Muscle of leg (tissue), 3 donors: ENCODE measurements at regions not wholly inside any gene's neighbourhood (a gene's known extent, or its start where the extent isn't known, plus 50 kb on each side); places are given as distances from the start of the nearest gene placed in this dataset.

ENCODE experiments used
- DNase-seq: peaks from one replicate; pipeline ENCODE4 v3.0.0; 2013
- H3K27ac ChIP-seq: one replicate; pipeline ENCODE4 v1.5.1; 2013; ENCODE audit warnings: mild to moderate bottlenecking, low read length, control low read depth
- H3K27me3 ChIP-seq: one replicate; pipeline ENCODE4 v1.6.1; 2013; ENCODE audit warnings: low read length; ENCODE audit not compliant: control insufficient read depth, insufficient read depth
- H3K36me3 ChIP-seq: one replicate; pipeline ENCODE4 v1.6.1; 2013; ENCODE audit warnings: low read length; ENCODE audit not compliant: control insufficient read depth, insufficient read depth
- H3K4me1 ChIP-seq: one replicate; pipeline ENCODE4 v1.6.1; 2013; ENCODE audit warnings: low read length; ENCODE audit not compliant: control insufficient read depth, insufficient read depth
- H3K4me3 ChIP-seq: one replicate; pipeline ENCODE4 v1.5.1; 2013; ENCODE audit warnings: low read length, control low read depth
- H3K9me3 ChIP-seq: replicated peaks from 2 replicates; pipeline ENCODE4 v1.6.1; 2013; ENCODE audit warnings: low read depth, low read length; ENCODE audit not compliant: control insufficient read depth
- WGBS: methylation state at CpG from one replicate; pipeline ENCODE4 v1.1.5; 2013; ENCODE audit warnings: missing lambda C conversion rate; ENCODE audit not compliant: insufficient coverage; 5-methylcytosine and 5-hydroxymethylcytosine counted together

DNA sequence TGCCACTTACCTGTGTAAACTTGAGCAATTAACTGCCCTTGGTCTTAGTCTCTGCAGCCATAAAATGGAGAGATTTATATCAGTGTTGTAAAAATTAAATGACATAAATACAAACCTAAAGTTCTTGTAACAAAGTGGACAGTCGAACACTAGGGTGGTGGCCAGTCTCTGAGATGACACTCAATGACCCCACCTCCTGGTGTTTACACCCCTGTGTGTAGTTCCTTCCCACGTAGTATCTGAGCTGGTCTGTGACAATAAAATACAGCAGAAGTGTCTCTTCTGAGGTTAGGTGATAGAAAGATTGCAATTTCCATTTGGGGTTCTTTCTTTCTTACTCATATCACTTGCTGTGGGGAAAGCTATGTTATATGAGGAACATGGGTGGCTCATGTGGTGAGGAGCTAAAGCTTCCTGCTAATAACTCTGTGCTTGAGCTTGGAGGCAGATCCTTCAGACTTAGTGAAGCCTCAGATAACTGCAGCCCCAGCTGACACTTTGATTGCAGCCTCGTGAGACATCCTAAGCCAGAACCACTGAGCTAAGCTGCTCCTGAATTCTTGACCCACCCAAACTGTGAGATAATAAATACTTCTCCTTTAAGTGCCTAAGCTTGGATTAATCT lies 173.4 kb upstream of the CHD1 start:
- WGBS = no CpG with 5 or more reads among the region's 3 CpGs
- DNase-seq = no peak
- Histone ChIP-seq H3K27me3 (no peaks in the 10 kb centered on the region), H3K27ac (no peak overlapping the region), H3K9me3 (no peaks in the 10 kb centered on the region), H3K4me3 (no peak overlapping the region), H3K4me1 (no peaks in the 10 kb centered on the region), H3K36me3 (no peaks in the 10 kb centered on the region)

DNA sequence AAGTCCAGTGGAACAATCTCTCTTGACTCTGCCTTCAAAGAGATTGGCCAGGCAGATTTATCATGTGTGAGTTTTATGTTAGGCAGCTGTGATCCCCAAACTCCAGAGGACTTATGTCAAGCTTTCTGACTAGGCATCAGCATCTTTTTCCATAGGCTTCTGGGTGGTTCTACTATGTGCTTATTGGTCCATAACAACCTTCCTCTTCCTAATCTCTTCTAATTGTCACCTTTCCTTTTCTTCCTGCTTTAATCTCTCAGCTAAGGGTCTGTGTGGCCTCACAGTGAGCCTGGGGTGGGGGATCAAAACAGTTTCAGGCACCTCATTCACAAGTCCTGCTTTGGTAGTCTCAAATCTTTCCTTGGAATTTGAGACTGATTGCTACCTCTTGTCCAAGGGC lies 170.9 kb upstream of the CHD1 start:
- Histone ChIP-seq H3K27ac (no peak overlapping the region), H3K4me3 (no peak overlapping the region)

DNA sequence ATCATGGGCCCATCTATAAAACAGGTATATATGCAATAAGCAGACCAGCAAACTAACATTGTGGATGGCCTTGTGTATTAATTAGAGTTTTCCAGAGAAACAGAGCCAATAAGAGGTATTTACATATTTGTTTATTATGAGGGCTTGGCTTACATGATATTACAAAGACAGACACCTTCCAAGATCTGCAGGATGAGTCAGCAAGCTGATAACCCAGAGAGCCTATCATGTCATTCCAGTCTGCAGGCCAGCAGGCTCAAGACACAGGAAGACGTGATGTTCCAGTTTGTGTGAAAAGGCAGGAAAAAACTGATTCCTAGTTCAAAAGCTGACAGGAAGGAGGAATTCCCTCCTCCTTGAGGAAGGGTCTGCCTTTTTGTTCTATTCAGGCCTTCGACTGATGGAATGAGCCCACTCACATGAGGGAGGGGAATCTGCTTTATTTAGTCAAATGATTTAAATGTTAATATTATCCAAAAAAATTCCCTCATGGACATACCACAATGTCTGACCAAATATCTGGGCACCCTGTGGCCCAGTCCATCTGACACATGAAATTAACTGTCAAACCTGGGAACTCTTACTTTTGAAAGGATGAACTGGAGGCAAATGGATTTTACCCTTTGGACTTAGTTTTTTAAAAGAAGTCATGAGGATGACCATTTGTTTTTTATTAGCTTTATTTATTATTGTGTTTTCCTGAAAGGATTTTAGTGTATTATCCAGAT lies 161.2 kb upstream of the CHD1 start:
- no peak overlapping the region for H3K27ac ChIP-seq
- H3K27me3 ChIP-seq = no peaks in the 10 kb centered on the region
- no peaks in the 10 kb centered on the region for H3K4me1 ChIP-seq
- no CpG with 5 or more reads among the region's 2 CpGs for WGBS
- no peak for DNase-seq
- no peaks in the 10 kb centered on the region for H3K36me3 ChIP-seq
- H3K9me3 ChIP-seq = no peaks in the 10 kb centered on the region
- H3K4me3 ChIP-seq = no peak overlapping the region

More for the DNA sequence above, 170.9 kb upstream of the CHD1 start:
- H3K9me3 ChIP-seq = no peaks in the 10 kb centered on the region
- no peaks in the 10 kb centered on the region for H3K36me3 ChIP-seq
- no peaks in the 10 kb centered on the region for H3K27me3 ChIP-seq
- no peaks in the 10 kb centered on the region for H3K4me1 ChIP-seq
- no peak for DNase-seq

DNA sequence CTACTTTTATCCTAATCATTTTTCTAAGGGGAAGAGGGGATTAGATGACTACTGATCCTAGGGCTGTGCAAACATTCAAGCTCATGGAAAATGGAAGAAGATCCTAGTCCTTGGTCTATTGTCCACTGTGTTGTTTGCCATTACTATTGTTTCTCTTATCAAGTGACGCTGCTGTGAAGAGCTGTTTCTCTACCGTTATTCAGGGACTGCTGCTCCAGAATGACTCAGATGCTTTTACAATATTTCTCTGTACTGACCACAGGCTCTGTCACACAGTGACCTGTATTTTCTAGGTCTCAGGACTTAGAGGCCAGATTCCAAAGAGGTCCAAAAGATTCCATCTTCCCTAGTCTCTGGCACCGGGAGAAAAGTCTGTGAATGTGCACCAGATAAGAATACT lies 159.5 kb upstream of the CHD1 start:
- no peaks in the 10 kb centered on the region for H3K9me3 ChIP-seq
- no peaks in the 10 kb centered on the region for H3K36me3 ChIP-seq
- H3K4me1 ChIP-seq = no peaks in the 10 kb centered on the region
- no peak overlapping the region for H3K27ac ChIP-seq
- no peak for DNase-seq
- 80% methylated on average over 1 of the region's 3 CpGs for WGBS
- H3K4me3 ChIP-seq = no peak overlapping the region
- no peaks in the 10 kb centered on the region for H3K27me3 ChIP-seq

DNA sequence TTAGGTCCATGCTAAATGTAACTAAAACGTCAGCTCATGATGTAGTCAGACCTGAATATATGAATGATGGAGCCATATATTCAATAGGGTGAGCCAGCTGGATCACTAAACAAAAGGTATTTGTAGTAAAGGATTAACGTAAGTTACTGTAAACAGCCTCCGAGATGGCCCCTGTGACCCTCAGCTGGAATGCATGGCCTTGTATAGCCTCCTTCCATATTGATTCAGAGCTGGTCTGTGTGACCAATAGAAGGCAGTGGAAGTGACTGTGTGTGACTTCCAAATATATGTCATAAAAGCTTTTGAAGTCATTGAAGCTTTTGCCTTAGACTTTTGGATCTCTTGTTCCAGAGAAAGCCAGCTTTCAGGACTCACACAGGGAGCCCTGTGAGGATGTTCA lies 154.4 kb upstream of the CHD1 start:
- no peak overlapping the region for H3K27ac ChIP-seq
- no peaks in the 10 kb centered on the region for H3K36me3 ChIP-seq
- DNase-seq = no peak
- no peaks in the 10 kb centered on the region for H3K4me1 ChIP-seq
- 74% methylated on average over 3 of the region's 3 CpGs for WGBS
- no peaks in the 10 kb centered on the region for H3K9me3 ChIP-seq
- no peak overlapping the region for H3K4me3 ChIP-seq
- no peaks in the 10 kb centered on the region for H3K27me3 ChIP-seq

DNA sequence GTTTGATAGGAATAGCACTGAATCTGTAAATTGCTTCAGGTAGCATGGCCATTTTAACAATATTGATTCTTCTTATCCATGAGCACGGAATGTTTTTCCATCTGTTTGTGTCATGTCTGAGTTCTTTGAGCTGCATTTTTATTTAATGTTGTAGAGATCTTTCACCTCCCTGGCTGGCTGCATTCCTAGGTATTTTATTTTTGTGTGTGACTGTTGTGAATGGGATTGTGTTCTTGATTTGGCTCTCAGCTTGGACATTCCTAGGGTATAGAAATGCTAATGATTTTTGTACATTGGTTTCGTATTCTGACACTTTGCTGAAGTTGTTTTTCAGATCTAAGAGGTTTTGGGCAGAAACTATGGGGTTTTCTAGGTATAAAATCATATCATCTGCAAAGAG lies 152.9 kb upstream of the CHD1 start:
- H3K27ac ChIP-seq = no peak overlapping the region
- no peaks in the 10 kb centered on the region for H3K36me3 ChIP-seq
- no peaks in the 10 kb centered on the region for H3K4me1 ChIP-seq
- DNase-seq = no peak
- WGBS = no CpG with 5 or more reads among the region's 2 CpGs
- no peak overlapping the region for H3K4me3 ChIP-seq
- H3K9me3 ChIP-seq = no peaks in the 10 kb centered on the region
- H3K27me3 ChIP-seq = no peaks in the 10 kb centered on the region

DNA sequence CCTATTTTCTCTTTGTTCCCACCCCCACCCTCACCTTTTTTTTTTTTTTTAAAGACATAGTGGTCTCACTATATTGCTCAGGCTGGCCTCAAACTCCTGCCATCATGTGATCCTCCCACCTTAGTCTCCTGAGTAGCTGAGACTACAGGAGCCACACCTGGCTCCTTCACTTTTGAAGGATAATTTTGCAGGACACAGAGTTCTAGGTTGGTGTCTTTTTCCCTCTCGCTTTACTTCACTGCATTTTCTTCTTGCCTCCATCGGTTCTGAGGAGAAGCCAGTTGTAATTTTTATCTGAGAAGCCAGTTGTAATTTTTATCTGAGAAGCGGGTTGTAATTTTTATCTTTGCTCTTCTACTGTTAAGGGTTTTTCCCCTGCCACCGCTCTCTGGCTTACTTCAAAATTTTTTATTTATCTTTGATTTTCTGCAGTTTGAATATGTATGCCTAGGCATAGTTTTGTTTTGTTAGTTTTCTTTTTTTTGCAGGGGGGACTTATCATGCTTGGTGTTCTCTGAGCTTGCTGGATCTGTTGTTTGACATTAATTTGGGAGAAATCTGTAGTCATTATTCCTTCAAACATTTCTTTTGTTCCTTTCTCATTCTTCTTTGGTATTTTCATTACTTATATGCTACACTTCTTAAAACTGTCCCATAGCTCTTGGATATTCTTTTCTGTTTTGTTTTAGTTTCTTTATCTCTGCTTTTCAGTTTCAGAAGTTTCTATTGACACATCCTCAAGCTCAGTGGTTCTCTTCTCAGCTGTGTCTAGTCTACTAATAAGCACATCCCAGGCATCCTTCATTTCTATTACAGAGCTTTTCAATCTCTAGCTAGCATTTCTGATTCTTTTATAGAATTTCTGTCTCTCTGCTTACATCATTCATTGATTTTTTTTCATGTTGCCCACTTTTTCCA lies 148.2 kb upstream of the CHD1 start:
- no peak for DNase-seq
- WGBS = no CpG with 5 or more reads among the region's 4 CpGs
- Histone ChIP-seq H3K4me3 (no peak overlapping the region), H3K9me3 (no peaks in the 10 kb centered on the region), H3K4me1 (no peaks in the 10 kb centered on the region), H3K27ac (no peak overlapping the region), H3K36me3 (no peaks in the 10 kb centered on the region), H3K27me3 (no peaks in the 10 kb centered on the region)

DNA sequence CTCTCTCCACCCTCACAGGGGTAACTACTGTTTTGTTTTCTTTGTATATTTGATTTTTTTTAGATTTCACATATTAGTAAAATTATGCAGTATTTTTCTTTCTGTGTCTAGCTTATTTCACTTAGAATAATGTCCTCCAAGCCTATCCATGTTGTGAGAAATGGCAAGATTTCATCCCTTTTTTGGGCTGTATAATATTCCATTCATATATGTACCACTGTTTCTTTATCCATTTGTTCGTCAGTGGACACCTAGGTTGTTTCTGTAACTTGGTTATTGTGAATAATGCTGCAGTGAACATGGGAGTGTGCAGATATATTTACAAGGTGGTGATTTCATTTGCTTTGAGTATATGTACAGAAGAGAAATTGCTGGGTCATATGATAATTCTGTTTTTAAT lies 144.0 kb upstream of the CHD1 start:
- no peak for DNase-seq
- Histone ChIP-seq H3K27me3 (no peaks in the 10 kb centered on the region), H3K9me3 (no peaks in the 10 kb centered on the region), H3K27ac (no peak overlapping the region), H3K4me3 (no peak overlapping the region), H3K4me1 (no peaks in the 10 kb centered on the region), H3K36me3 (no peaks in the 10 kb centered on the region)
- WGBS = no CpG with 5 or more reads among the region's 1 CpG

DNA sequence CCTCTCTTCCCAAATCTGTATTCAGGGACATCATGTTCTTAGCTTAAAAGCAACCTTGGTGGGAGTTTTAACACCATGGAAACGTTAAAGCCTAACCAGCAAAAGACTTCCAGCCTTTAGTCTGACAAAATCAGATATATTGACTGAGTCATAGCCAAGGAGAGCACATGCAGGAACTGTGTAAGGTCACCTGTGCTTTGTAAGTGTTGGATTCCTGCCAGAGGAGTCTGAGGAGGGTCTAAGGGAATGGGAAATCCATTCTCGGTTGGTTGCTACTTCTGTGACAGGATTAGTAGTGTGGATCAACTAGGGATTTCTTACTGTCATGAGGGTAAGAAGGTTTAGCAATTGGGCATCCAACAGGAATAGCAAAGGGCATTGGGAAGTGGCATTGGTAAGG lies 142.0 kb upstream of the CHD1 start:
- DNase-seq = no peak
- Histone ChIP-seq H3K4me1 (no peaks in the 10 kb centered on the region), H3K4me3 (no peak overlapping the region), H3K27me3 (no peaks in the 10 kb centered on the region), H3K36me3 (no peaks in the 10 kb centered on the region), H3K27ac (no peak overlapping the region), H3K9me3 (no peaks in the 10 kb centered on the region)
- 67% methylated on average over 1 of the region's 2 CpGs for WGBS

DNA sequence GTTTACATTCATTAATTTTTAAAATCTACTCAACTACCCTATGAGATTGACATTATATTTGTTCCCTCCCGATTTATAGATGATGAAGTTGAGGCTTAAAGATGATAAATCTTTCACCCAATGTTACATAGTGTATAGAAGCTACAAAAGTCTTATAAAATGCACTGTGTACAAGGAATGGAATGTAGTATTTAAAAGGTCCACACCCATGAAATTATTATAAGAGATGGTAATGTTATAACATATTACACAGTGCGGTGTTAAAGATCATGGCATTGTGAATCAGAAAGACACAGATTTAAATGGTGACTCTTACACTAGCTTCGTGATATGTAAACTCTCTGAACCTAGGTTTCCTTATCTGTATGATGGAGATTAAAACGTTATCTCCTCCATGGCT lies 141.6 kb upstream of the CHD1 start:
- H3K9me3 ChIP-seq = no peaks in the 10 kb centered on the region
- H3K4me3 ChIP-seq = no peak overlapping the region
- WGBS = no CpG with 5 or more reads among the region's 4 CpGs
- no peak overlapping the region for H3K27ac ChIP-seq
- no peak for DNase-seq
- no peaks in the 10 kb centered on the region for H3K27me3 ChIP-seq
- H3K4me1 ChIP-seq = no peaks in the 10 kb centered on the region
- no peaks in the 10 kb centered on the region for H3K36me3 ChIP-seq
